ENCODE measurements at regions not wholly inside any gene's neighbourhood (a gene's known extent, or its start where the extent isn't known, plus 50 kb on each side); places are given as distances from the start of the nearest gene placed in this dataset.

- no peak for TF ChIP-seq CTCF (IDR thresholded peaks at IDR 0.05)
- TF ChIP-seq POLR2A (IDR thresholded peaks at IDR 0.05): no peak
Measured at GRCh38 chr9:32866273-32866672, 82.9 kb downstream of the TMEM215 start.
